ENCODE measurements at regions not wholly inside any gene's neighbourhood (a gene's known extent, or its start where the extent isn't known, plus 50 kb on each side); places are given as distances from the start of the nearest gene placed in this dataset.

GRCh38 chr2:144905956-144906355 is 386.0 kb upstream of the ZEB2 start:
- TF ChIP-seq POLR2A (IDR thresholded peaks at IDR 0.05) (no peak), EP300 (IDR thresholded peaks at IDR 0.05) (no peak), CTCF (IDR thresholded peaks at IDR 0.05) (no peak), POLR2AphosphoS5 (IDR thresholded peaks at IDR 0.05) (no peak)
